ENCODE measurements at regions not wholly inside any gene's neighbourhood (a gene's known extent, or its start where the extent isn't known, plus 50 kb on each side); places are given as distances from the start of the nearest gene placed in this dataset.

GRCh38 chr5:66326276-66326675 is 182.2 kb downstream of the SREK1 start (continued):
- TF ChIP-seq, protein P1, sequence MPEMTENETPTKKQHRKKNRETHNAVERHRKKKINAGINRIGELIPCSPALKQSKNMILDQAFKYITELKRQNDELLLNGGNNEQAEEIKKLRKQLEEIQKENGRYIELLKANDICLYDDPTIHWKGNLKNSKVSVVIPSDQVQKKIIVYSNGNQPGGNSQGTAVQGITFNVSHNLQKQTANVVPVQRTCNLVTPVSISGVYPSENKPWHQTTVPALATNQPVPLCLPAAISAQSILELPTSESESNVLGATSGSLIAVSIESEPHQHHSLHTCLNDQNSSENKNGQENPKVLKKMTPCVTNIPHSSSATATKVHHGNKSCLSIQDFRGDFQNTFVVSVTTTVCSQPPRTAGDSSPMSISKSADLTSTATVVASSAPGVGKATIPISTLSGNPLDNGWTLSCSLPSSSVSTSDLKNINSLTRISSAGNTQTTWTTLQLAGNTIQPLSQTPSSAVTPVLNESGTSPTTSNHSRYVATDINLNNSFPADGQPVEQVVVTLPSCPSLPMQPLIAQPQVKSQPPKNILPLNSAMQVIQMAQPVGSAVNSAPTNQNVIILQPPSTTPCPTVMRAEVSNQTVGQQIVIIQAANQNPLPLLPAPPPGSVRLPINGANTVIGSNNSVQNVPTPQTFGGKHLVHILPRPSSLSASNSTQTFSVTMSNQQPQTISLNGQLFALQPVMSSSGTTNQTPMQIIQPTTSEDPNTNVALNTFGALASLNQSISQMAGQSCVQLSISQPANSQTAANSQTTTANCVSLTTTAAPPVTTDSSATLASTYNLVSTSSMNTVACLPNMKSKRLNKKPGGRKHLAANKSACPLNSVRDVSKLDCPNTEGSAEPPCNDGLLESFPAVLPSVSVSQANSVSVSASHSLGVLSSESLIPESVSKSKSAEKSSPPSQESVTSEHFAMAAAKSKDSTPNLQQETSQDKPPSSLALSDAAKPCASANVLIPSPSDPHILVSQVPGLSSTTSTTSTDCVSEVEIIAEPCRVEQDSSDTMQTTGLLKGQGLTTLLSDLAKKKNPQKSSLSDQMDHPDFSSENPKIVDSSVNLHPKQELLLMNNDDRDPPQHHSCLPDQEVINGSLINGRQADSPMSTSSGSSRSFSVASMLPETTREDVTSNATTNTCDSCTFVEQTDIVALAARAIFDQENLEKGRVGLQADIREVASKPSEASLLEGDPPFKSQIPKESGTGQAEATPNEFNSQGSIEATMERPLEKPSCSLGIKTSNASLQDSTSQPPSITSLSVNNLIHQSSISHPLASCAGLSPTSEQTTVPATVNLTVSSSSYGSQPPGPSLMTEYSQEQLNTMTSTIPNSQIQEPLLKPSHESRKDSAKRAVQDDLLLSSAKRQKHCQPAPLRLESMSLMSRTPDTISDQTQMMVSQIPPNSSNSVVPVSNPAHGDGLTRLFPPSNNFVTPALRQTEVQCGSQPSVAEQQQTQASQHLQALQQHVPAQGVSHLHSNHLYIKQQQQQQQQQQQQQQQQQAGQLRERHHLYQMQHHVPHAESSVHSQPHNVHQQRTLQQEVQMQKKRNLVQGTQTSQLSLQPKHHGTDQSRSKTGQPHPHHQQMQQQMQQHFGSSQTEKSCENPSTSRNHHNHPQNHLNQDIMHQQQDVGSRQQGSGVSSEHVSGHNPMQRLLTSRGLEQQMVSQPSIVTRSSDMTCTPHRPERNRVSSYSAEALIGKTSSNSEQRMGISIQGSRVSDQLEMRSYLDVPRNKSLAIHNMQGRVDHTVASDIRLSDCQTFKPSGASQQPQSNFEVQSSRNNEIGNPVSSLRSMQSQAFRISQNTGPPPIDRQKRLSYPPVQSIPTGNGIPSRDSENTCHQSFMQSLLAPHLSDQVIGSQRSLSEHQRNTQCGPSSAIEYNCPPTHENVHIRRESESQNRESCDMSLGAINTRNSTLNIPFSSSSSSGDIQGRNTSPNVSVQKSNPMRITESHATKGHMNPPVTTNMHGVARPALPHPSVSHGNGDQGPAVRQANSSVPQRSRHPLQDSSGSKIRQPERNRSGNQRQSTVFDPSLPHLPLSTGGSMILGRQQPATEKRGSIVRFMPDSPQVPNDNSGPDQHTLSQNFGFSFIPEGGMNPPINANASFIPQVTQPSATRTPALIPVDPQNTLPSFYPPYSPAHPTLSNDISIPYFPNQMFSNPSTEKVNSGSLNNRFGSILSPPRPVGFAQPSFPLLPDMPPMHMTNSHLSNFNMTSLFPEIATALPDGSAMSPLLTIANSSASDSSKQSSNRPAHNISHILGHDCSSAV (CRISPR knock-in tag; IDR thresholded peaks at IDR 0.05; ENCODE audit: borderline replicate concordance) = no peak

GRCh38 chr5:66327008-66327407 is 182.9 kb downstream of the SREK1 start:
- in situ Hi-C loops (cut with HindIII; ENCODE audit: extremely low pct_ligation_motif_present, low pct_unique_long_range_greater_than_20kb) = no loop called here
- H3K9me3 ChIP-seq (ENCODE audit: low read length) = no peaks in the 10 kb centered on the region
- ChIA-PET POLR2A (no interaction called here), CTCF (ENCODE audit: low intra/inter-chr PET ratio, low total read pairs) (no interaction called here)
- H2AFZ ChIP-seq (ENCODE audit: low read length) = no peak overlapping the region
- no peak overlapping the region for H3K9ac ChIP-seq (ENCODE audit: insufficient read depth, low read depth, low read length)
- no peak overlapping the region for H3K27ac ChIP-seq (ENCODE audit: extremely low read length, insufficient read depth, low read length)
- H3K36me3 ChIP-seq (replicated peaks in 1 of 2; ENCODE audit: control insufficient read depth in 1 of 2, insufficient read depth in 2 of 2, low read length in 2 of 2) = no peaks in the 10 kb centered on the region
- H3K27me3 ChIP-seq (ENCODE audit: control insufficient read depth in 1 of 2, insufficient read depth in 2 of 2, low read length in 2 of 2) = peaks cover 0 to 4% of the 10 kb centered on the region in 2 experiments; a peak in 1 of 5 replicates
- H3K4me3 ChIP-seq (replicated peaks in 1 of 3; ENCODE audit: insufficient read depth in 1 of 3, low read depth in 2 of 3, low read length in 3 of 3) = no peak overlapping the region
- 21% methylated on average over 2 of the region's 2 CpGs for WGBS (ENCODE audit: low lambda C conversion rate)
- ATAC-seq = no peak
- FAIRE-seq = no peak
- intact Hi-C loops (cut with micrococcal nuclease; ENCODE audit: unreplicated experiment) = no loop called here
- no peaks in the 10 kb centered on the region for H3K4me1 ChIP-seq (ENCODE audit: insufficient read depth, low read length)
- TF ChIP-seq ELF1 (CRISPR knock-in tag; IDR thresholded peaks at IDR 0.05) (no peak), ATF1 (CRISPR knock-in tag; IDR thresholded peaks at IDR 0.05) (no peak), PRPF4 (IDR thresholded peaks at IDR 0.05; ENCODE audit: low read depth, low read length, poor library complexity, severe bottlenecking) (no peak), AGO1 (IDR thresholded peaks at IDR 0.05; ENCODE audit: low read depth, low read length, poor library complexity, severe bottlenecking) (no peak), ATF2 (CRISPR knock-in tag; IDR thresholded peaks at IDR 0.05) (no peak), NBN (conservative IDR thresholded peaks at IDR 0.05) (no peak), JUN (CRISPR knock-in tag; IDR thresholded peaks at IDR 0.05) (no peak)
- DNase-seq (ENCODE audit: low spot score) = no peak
- H3K79me2 ChIP-seq (ENCODE audit: insufficient read depth, low read length) = no peaks in the 10 kb centered on the region
- H3K4me2 ChIP-seq (ENCODE audit: low read depth, low read length) = no peak overlapping the region
- no TSS peak for BruUV-seq (replicated peaks)
- no peaks in the 10 kb centered on the region for H4K20me1 ChIP-seq (ENCODE audit: insufficient read depth, low read length)
